NB4 (cell line): ENCODE measurements at regions not wholly inside any gene's neighbourhood (a gene's known extent, or its start where the extent isn't known, plus 50 kb on each side); places are given as distances from the start of the nearest gene placed in this dataset.

Source experiments
- MYC ChIP-seq: IDR thresholded peaks from 2 replicates; pipeline ENCODE4 v1.6.1; 2011; ENCODE audit warnings: low read depth, low read length
- POLR2A ChIP-seq: IDR thresholded peaks from 2 replicates; pipeline ENCODE4 v1.6.1; 2011; ENCODE audit warnings: mild to moderate bottlenecking; ENCODE audit not compliant: insufficient read length; ENCODE audit errors: extremely low read depth
- TF ChIP-seq, protein P1 (sequence below): IDR thresholded peaks from one replicate; pipeline ENCODE4 v1.5.1; 2012; ENCODE audit warnings: low read depth, low read length
- TF ChIP-seq, protein P2 (sequence below): IDR thresholded peaks from 2 replicates; pipeline ENCODE4 v1.6.1; 2011; ENCODE audit warnings: low read depth, low read length

DNA sequence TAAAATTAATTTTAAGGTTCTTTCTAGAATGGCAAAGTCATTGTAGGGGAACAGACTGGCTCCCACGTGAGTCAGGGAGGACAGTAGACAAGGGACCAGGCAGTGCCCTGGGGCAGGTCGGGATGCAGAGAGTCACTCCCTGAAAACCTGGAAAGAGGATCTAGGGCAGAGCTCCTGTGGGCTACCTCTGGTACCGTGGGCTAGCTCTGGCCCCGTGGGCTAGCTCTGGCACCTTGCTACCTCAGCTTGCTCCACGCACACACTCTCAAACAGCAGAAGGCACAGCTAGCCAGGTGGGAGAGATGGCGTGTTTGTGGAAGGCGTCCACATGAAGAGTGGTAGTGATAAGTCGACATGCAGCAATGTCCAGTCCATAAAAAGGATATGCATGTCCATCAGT, 66.7 kb upstream of the ARHGEF7 start:
- TF ChIP-seq, protein P1, sequence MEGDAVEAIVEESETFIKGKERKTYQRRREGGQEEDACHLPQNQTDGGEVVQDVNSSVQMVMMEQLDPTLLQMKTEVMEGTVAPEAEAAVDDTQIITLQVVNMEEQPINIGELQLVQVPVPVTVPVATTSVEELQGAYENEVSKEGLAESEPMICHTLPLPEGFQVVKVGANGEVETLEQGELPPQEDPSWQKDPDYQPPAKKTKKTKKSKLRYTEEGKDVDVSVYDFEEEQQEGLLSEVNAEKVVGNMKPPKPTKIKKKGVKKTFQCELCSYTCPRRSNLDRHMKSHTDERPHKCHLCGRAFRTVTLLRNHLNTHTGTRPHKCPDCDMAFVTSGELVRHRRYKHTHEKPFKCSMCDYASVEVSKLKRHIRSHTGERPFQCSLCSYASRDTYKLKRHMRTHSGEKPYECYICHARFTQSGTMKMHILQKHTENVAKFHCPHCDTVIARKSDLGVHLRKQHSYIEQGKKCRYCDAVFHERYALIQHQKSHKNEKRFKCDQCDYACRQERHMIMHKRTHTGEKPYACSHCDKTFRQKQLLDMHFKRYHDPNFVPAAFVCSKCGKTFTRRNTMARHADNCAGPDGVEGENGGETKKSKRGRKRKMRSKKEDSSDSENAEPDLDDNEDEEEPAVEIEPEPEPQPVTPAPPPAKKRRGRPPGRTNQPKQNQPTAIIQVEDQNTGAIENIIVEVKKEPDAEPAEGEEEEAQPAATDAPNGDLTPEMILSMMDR, result no peak
- no peak for TF ChIP-seq POLR2A
- TF ChIP-seq, protein P2, sequence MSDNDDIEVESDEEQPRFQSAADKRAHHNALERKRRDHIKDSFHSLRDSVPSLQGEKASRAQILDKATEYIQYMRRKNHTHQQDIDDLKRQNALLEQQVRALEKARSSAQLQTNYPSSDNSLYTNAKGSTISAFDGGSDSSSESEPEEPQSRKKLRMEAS, result no peak
- no peak for TF ChIP-seq MYC
